NCI-H2196 (cell line): ENCODE measurements at regions not wholly inside any gene's neighbourhood (a gene's known extent, or its start where the extent isn't known, plus 50 kb on each side); places are given as distances from the start of the nearest gene placed in this dataset.

Source experiments
- DNase-seq: peaks from one replicate; lab custom pipeline; 2025; ENCODE audit not compliant: unreplicated experiment; lab: John Stamatoyannopoulos, UW

DNA sequence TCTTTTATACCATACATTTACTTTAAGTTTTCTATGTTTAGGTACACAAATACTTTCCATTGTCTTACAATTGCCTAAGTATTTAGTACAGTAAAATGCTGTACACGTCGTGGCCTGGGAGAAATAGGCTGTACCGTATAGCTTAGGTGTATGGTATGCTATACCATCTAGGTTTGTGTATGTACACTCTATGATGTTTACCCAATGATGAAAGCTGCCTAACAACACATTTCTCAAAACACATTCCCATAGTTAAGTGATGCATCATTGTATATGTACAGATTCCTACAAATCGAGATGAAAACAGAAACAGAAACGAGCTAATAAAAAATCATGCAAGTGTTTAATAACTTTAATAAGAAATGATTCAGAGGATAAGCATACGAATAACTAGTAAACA, 51.6 kb downstream of the SPANXA2 start:
- DNase-seq = no peak

- DNase-seq = peak; percentile 0
Observed at GRCh38 chrX:141642979-141643378, 53.5 kb downstream of the SPANXA2 start.
